HFFc6 (cell line): ENCODE measurements at regions not wholly inside any gene's neighbourhood (a gene's known extent, or its start where the extent isn't known, plus 50 kb on each side); places are given as distances from the start of the nearest gene placed in this dataset.

Experiments
- DNase-seq: peaks from one replicate; pipeline ENCODE4 v3.0.0-alpha.2; 2018
- H3K27ac Mint-ChIP-seq: 2 replicates; pipeline ENCODE4 v1.8.0; 2020; ENCODE audit warnings: mild to moderate bottlenecking, mixed read lengths
- H3K27me3 Mint-ChIP-seq: 2 replicates; pipeline ENCODE4 v1.8.0; 2021; ENCODE audit warnings: mild to moderate bottlenecking, moderate library complexity, mixed read lengths; ENCODE audit not compliant: insufficient read depth
- H3K36me3 Mint-ChIP-seq: 2 replicates; pipeline ENCODE4 v1.8.0; 2021; ENCODE audit warnings: low read depth, mixed read lengths
- H3K4me1 Mint-ChIP-seq: 2 replicates; pipeline ENCODE4 v1.8.0; 2020; ENCODE audit warnings: low read depth, mixed read lengths
- H3K4me3 Mint-ChIP-seq: 2 replicates; pipeline ENCODE4 v1.8.0; 2020; ENCODE audit warnings: mild to moderate bottlenecking, moderate library complexity, mixed read lengths
- H3K9me3 Mint-ChIP-seq: 2 replicates; pipeline ENCODE4 v1.8.0; 2020; ENCODE audit warnings: mild to moderate bottlenecking, mixed read lengths
- CTCF ChIP-seq: fragments of 200-600 bp; sonication (generic); IDR thresholded peaks from 2 replicates; pipeline ENCODE4 v1.5.0; 2021; ENCODE audit warnings: antibody characterized with exemption, mild to moderate bottlenecking

- peaks cover 4% of the 10 kb centered on the region; the same call in 1 of the 2 replicates for H3K9me3 Mint-ChIP-seq
- H3K4me3 Mint-ChIP-seq = no peak overlapping the region
- H3K27me3 Mint-ChIP-seq = peaks cover 12% of the 10 kb centered on the region
- TF ChIP-seq CTCF = no peak
- H3K4me1 Mint-ChIP-seq = peaks cover 18% of the 10 kb centered on the region
- H3K27ac Mint-ChIP-seq = no peak overlapping the region
- H3K36me3 Mint-ChIP-seq = no peaks in the 10 kb centered on the region
- DNase-seq = no peak
Observed at GRCh38 chr14:101473795-101474562, 87.3 kb upstream of the DIO3 start.

GRCh38 chr14:101474563-101475455, 86.5 kb upstream of the DIO3 start:
- no peaks in the 10 kb centered on the region for H3K36me3 Mint-ChIP-seq
- H3K4me3 Mint-ChIP-seq = no peak overlapping the region
- no peak for TF ChIP-seq CTCF
- DNase-seq = no peak
- peaks cover 12% of the 10 kb centered on the region for H3K27me3 Mint-ChIP-seq
- H3K9me3 Mint-ChIP-seq = peaks cover 4% of the 10 kb centered on the region; the same call in 1 of the 2 replicates
- H3K27ac Mint-ChIP-seq = no peak overlapping the region
- H3K4me1 Mint-ChIP-seq = peaks cover 18% of the 10 kb centered on the region

- H3K36me3 Mint-ChIP-seq = no peaks in the 10 kb centered on the region
- H3K4me3 Mint-ChIP-seq = no peak overlapping the region
- H3K27me3 Mint-ChIP-seq = peaks cover 15% of the 10 kb centered on the region
- H3K9me3 Mint-ChIP-seq = peaks cover 4% of the 10 kb centered on the region; the same call in 1 of the 2 replicates
- no peak for TF ChIP-seq CTCF
- H3K4me1 Mint-ChIP-seq = peaks cover 21% of the 10 kb centered on the region
- peak; percentile 54 for DNase-seq
- H3K27ac Mint-ChIP-seq = peak overlapping the region; percentile 15; the same call in 1 of the 2 replicates
Observed at GRCh38 chr14:101475456-101476257, 85.6 kb upstream of the DIO3 start.

- no peak for TF ChIP-seq CTCF
- Mint-ChIP-seq H3K9me3 (peaks cover 2% of the 10 kb centered on the region; the same call in 1 of the 2 replicates), H3K27me3 (peaks cover 15% of the 10 kb centered on the region), H3K4me1 (peaks cover 29% of the 10 kb centered on the region), H3K4me3 (no peak overlapping the region), H3K36me3 (no peaks in the 10 kb centered on the region), H3K27ac (no peak overlapping the region; the same call in 1 of the 2 replicates)
- no peak for DNase-seq
Observed at GRCh38 chr14:101476258-101476915, 84.9 kb upstream of the DIO3 start.
